ENCODE measurements at regions not wholly inside any gene's neighbourhood (a gene's known extent, or its start where the extent isn't known, plus 50 kb on each side); places are given as distances from the start of the nearest gene placed in this dataset.
A peak's percentile ranks its signal among the peaks of the same experiment; 100 is the strongest.

DNA sequence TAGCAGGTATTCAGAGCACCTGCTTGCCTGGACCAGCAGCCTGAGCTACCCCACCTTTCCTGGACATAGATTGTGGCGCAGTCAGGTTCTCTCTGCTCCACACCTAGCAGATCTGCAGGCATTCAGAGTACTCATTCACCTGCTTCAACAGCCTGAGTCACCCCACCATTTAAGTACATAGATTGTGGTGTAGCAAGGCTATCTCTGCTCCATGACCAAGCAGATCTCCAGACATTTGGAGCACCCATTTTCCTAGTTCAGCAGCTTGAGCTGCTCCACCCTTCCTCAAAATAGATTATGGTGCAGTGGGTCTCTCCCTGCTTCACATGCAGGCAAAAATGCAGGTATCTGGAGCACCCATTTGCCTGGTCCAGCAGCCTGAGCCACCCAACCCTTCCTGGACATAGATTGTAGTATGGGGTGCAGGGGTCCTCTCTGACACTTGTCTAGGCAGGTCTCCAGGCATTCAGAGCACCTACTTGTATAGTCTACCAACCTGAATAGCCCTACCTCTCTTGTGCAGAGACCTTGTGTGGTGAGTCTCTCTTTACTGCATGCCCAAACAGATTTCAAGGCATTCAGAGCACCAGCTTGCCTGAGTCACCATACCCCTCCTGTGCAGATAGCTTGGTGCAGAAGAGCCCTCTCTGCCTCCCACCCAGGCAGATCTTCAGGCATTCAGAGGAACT is 466.0 kb upstream of the THBS1 start:
- TF ChIP-seq, protein P1, sequence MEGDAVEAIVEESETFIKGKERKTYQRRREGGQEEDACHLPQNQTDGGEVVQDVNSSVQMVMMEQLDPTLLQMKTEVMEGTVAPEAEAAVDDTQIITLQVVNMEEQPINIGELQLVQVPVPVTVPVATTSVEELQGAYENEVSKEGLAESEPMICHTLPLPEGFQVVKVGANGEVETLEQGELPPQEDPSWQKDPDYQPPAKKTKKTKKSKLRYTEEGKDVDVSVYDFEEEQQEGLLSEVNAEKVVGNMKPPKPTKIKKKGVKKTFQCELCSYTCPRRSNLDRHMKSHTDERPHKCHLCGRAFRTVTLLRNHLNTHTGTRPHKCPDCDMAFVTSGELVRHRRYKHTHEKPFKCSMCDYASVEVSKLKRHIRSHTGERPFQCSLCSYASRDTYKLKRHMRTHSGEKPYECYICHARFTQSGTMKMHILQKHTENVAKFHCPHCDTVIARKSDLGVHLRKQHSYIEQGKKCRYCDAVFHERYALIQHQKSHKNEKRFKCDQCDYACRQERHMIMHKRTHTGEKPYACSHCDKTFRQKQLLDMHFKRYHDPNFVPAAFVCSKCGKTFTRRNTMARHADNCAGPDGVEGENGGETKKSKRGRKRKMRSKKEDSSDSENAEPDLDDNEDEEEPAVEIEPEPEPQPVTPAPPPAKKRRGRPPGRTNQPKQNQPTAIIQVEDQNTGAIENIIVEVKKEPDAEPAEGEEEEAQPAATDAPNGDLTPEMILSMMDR (IDR thresholded peaks at IDR 0.05) = no peak
- ATAC-seq (ENCODE audit: low FRiP score) = no peak

GRCh38 chr15:39115379-39116057 is 465.4 kb upstream of the THBS1 start:
- no peak for ATAC-seq (ENCODE audit: low FRiP score)
- TF ChIP-seq, protein P1 (IDR thresholded peaks at IDR 0.05) = no peak
- DNase-seq (ENCODE audit: low spot score) = no peak

More for the DNA sequence above, 466.0 kb upstream of the THBS1 start:
- DNase-seq (ENCODE audit: low spot score) = no peak

DNA sequence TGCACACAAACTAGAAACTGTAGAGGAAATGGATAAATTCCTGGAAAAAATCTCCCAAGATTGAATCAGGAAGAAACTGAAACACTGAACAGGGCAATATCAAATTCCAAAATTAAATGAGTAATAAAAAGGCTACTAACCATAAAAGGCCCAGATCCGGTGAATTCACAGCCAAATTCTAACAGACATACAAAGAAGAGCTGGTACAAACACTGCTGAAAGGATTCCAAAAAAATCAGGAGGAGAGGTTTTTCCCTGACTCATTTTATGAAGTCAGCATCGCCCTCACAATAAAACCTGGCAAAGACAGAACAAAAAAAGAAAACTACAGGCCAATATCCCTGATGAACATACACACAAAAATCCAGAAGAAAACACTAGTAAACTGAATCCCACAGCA is 462.4 kb upstream of the THBS1 start:
- TF ChIP-seq, protein P1 (IDR thresholded peaks at IDR 0.05) = no peak
- ATAC-seq (ENCODE audit: low FRiP score) (peak; percentile 75), DNase-seq (ENCODE audit: low spot score) (no peak)

- DNase-seq (ENCODE audit: low spot score) (no peak), ATAC-seq (ENCODE audit: low FRiP score) (no peak)
Observed at GRCh38 chr15:39124155-39124552, 456.7 kb upstream of the THBS1 start.

GRCh38 chr15:39124553-39125171 is 456.2 kb upstream of the THBS1 start:
- TF ChIP-seq, protein P1 (IDR thresholded peaks at IDR 0.05) = no peak
- DNase-seq (ENCODE audit: low spot score) (no peak), ATAC-seq (ENCODE audit: low FRiP score) (no peak)

More at GRCh38 chr15:39124155-39124552, 456.7 kb upstream of the THBS1 start:
- TF ChIP-seq, protein P1 (IDR thresholded peaks at IDR 0.05) = no peak

GRCh38 chr15:39125226-39125625 is 455.7 kb upstream of the THBS1 start:
- DNase-seq (ENCODE audit: low spot score) (no peak), ATAC-seq (ENCODE audit: low FRiP score) (no peak)
- TF ChIP-seq, protein P1 (IDR thresholded peaks at IDR 0.05) = no peak
